ENCODE measurements at regions not wholly inside any gene's neighbourhood (a gene's known extent, or its start where the extent isn't known, plus 50 kb on each side); places are given as distances from the start of the nearest gene placed in this dataset.
A peak's percentile ranks its signal among the peaks of the same experiment; 100 is the strongest.

DNA sequence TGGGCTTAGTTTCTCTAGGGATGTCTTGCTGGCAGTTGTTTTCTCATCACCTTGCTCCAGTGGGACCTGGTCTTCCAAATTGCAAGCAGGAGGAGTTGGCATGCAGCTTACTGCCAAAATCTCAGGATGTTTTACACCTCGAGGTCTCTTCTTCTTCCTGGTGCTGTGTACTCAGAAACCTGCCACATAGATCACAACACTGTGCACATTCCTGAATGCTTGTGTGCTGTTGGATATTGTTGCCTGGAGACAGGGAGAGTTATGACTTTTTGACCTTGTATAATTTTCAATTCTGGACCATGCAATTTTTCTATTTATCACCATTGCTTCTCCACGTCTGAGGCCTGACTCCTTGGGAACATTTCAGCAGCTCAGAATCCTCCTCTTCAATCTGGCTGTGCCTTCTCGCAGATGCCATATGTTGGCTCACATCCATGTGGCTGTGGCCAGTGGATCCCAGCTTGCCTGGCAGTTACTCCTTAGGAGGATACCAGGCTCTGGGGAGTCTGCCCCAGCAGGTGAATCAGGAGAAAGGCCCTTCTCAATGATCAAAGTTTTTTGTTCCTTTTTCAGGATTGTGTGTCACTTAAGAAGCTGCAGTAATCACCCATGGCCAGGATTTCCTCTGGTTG lies 489.3 kb downstream of the TSN start:
- no peak overlapping the region for H3K27ac Mint-ChIP-seq
- peaks cover 8% of the 10 kb centered on the region for H3K27me3 Mint-ChIP-seq (ENCODE audit: low read depth)
- H3K4me1 Mint-ChIP-seq: peaks cover 7% of the 10 kb centered on the region
- H3K4me3 Mint-ChIP-seq: no peak overlapping the region
- H3K9me3 Mint-ChIP-seq: no peaks in the 10 kb centered on the region
- H3K36me3 Mint-ChIP-seq (ENCODE audit: low read depth): no peaks in the 10 kb centered on the region
- TF ChIP-seq, protein P1, sequence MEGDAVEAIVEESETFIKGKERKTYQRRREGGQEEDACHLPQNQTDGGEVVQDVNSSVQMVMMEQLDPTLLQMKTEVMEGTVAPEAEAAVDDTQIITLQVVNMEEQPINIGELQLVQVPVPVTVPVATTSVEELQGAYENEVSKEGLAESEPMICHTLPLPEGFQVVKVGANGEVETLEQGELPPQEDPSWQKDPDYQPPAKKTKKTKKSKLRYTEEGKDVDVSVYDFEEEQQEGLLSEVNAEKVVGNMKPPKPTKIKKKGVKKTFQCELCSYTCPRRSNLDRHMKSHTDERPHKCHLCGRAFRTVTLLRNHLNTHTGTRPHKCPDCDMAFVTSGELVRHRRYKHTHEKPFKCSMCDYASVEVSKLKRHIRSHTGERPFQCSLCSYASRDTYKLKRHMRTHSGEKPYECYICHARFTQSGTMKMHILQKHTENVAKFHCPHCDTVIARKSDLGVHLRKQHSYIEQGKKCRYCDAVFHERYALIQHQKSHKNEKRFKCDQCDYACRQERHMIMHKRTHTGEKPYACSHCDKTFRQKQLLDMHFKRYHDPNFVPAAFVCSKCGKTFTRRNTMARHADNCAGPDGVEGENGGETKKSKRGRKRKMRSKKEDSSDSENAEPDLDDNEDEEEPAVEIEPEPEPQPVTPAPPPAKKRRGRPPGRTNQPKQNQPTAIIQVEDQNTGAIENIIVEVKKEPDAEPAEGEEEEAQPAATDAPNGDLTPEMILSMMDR (IDR thresholded peaks at IDR 0.05; ENCODE audit: unreplicated experiment in 3 of 3): no peak

DNA sequence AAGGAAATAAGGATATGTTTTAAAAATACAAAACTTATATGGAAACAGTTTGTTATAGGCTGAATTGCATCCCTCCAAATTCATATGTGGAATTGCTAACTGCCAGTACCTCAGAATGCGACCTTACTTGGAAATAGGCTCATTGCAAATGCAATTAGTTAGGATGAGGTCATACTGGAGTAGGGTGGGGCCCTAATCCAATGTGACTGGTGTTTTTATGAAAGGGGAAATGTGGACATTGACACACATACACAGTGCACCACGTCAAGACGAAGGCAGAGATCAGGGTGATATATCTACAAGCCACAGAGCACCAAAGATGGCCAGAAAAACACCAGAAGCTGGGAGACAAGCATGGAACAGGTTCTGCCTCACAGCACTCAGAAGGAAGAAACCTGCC lies 494.2 kb downstream of the TSN start:
- TF ChIP-seq, protein P1 (IDR thresholded peaks at IDR 0.05; ENCODE audit: unreplicated experiment in 3 of 3): no peak
- Mint-ChIP-seq H3K4me1 (no peaks in the 10 kb centered on the region), H3K4me3 (no peak overlapping the region), H3K36me3 (ENCODE audit: low read depth) (no peaks in the 10 kb centered on the region), H3K9me3 (no peaks in the 10 kb centered on the region), H3K27me3 (ENCODE audit: low read depth) (peaks cover 4% of the 10 kb centered on the region), H3K27ac (no peak overlapping the region)

DNA sequence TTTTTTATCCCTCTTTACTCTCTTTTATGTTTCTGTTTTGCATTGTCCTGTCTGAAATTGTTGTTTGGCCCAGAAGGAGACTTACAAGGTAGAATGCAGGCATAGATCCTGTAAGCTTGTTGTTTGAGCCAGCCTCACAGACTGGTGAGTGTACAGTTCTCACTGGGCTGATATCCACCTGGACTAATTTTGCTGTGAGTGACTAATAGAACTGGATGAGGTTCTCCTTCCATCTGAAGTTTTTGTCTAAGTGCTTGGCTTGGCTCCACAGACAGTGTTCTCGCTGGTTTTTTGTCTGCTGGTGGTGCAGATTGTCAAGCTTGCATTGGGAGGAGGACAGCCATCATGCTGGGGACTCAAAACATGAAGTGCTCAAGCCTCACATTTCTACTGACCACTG lies 495.7 kb downstream of the TSN start:
- no peaks in the 10 kb centered on the region for H3K36me3 Mint-ChIP-seq (ENCODE audit: low read depth)
- H3K9me3 Mint-ChIP-seq: no peaks in the 10 kb centered on the region
- TF ChIP-seq, protein P1 (IDR thresholded peaks at IDR 0.05; ENCODE audit: unreplicated experiment in 3 of 3): no peak
- H3K4me1 Mint-ChIP-seq: no peaks in the 10 kb centered on the region
- H3K27me3 Mint-ChIP-seq (ENCODE audit: low read depth): peaks cover 2% of the 10 kb centered on the region
- H3K27ac Mint-ChIP-seq: no peak overlapping the region
- no peak overlapping the region for H3K4me3 Mint-ChIP-seq

DNA sequence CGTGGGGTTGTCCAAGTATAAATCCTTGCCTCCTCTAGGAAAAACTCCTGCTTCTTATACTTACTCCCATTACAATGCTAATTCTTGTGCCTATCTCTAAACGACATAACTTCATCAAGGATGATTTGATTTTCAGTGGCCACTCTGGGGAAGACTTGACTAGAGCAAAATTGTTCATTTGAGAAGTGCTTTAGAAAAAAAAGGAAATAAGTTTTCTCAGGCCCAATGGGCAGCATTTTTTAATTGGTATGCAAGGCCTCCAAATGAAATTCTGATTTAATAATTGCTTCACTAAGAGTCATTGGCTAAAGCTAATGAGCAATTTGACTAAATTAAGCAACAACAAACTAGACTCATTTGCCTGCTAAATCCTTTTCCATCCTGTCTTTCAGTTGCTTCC lies 496.1 kb downstream of the TSN start:
- TF ChIP-seq, protein P1 (IDR thresholded peaks at IDR 0.05; ENCODE audit: unreplicated experiment in 3 of 3): no peak
- Mint-ChIP-seq H3K36me3 (ENCODE audit: low read depth) (no peaks in the 10 kb centered on the region), H3K4me1 (no peaks in the 10 kb centered on the region), H3K9me3 (no peaks in the 10 kb centered on the region), H3K27ac (no peak overlapping the region), H3K4me3 (no peak overlapping the region), H3K27me3 (ENCODE audit: low read depth) (no peaks in the 10 kb centered on the region)

DNA sequence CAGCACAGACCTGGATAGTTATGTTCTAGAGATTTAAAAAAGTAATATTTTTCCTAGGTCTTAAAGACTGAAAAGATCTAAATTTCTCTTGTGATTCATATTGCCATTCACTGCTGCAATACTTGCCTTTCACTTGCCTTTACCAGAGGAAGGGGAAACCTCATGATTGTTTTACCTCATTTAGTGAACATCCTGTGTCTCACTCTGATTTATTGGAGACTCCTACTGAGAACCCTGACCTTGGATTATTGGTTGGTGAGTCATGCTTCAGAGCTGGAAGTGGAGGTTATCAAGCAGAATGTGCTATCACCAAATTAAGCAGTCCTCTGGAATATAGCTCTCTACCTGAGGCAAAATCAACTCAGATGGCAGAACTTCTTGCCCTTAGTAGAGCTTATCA lies 500.5 kb downstream of the TSN start:
- no peak overlapping the region for H3K4me3 Mint-ChIP-seq
- no peaks in the 10 kb centered on the region for H3K27me3 Mint-ChIP-seq (ENCODE audit: low read depth)
- H3K36me3 Mint-ChIP-seq (ENCODE audit: low read depth): no peaks in the 10 kb centered on the region
- peaks cover 6% of the 10 kb centered on the region for H3K4me1 Mint-ChIP-seq
- H3K27ac Mint-ChIP-seq: no peak overlapping the region
- H3K9me3 Mint-ChIP-seq: no peaks in the 10 kb centered on the region
- TF ChIP-seq, protein P1 (IDR thresholded peaks at IDR 0.05; ENCODE audit: unreplicated experiment in 3 of 3): no peak

DNA sequence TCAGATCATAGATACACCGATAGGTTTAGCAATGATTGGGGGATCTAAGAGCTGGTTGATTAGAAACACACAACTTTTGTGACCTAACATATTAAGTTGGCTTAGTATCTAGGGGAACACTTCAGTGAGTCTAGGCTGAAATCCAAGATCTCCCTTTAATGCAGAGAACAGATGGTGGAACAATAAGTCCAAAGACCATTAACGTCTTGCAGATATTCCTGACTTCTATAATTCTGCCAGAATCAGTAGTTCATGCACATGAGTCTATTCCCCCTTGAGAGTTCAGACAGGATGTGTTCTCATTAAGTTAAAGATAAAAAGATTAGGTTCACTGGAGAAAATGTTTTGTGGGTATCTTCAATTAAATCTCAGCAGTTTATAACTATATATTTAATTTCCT lies 506.5 kb downstream of the TSN start:
- peaks cover 37% of the 10 kb centered on the region for H3K4me1 Mint-ChIP-seq
- TF ChIP-seq, protein P1 (IDR thresholded peaks at IDR 0.05; ENCODE audit: unreplicated experiment in 3 of 3): no peak
- no peaks in the 10 kb centered on the region for H3K36me3 Mint-ChIP-seq (ENCODE audit: low read depth)
- peak overlapping the region; percentile 43 to 76 (median 59) for H3K27ac Mint-ChIP-seq
- H3K27me3 Mint-ChIP-seq (ENCODE audit: low read depth): no peaks in the 10 kb centered on the region
- H3K9me3 Mint-ChIP-seq: peaks cover 3% of the 10 kb centered on the region
- H3K4me3 Mint-ChIP-seq: no peak overlapping the region
